Spleen (tissue), 11 donors: ENCODE measurements at regions not wholly inside any gene's neighbourhood (a gene's known extent, or its start where the extent isn't known, plus 50 kb on each side); places are given as distances from the start of the nearest gene placed in this dataset.

Experiments used
- DNase-seq: peaks from one replicate; pipeline ENCODE4 v3.0.0-alpha.2; 2020
- H3K27ac ChIP-seq, 8 donors: fragments of 200-600 bp; sonication (generic) in 7 of 8; 1 replicate in 4 of 8; 2 replicates in 4 of 8; pipeline versions ENCODE4 v1.5.0 to v1.8.0; 2016 to 2021; ENCODE audit warnings: inconsistent platforms in 4 of 8, mild to moderate bottlenecking in 4 of 8, moderate library complexity in 1 of 8
- H3K27me3 ChIP-seq, 7 donors: fragments of 200-600 bp; sonication (generic) in 6 of 7; replicated peaks in 1 of 7; 1 replicate in 4 of 7; 2 replicates in 3 of 7; pipeline versions ENCODE4 v1.5.0 to v1.8.0; 2016 to 2021; ENCODE audit warnings: inconsistent platforms in 3 of 7, mild to moderate bottlenecking in 1 of 7
- H3K36me3 ChIP-seq, 6 donors: fragments of 200-600 bp; sonication (generic) in 5 of 6; 1 replicate in 4 of 6; 2 replicates in 2 of 6; pipeline versions ENCODE4 v1.5.0 to v1.8.0; 2016 to 2021; ENCODE audit warnings: inconsistent platforms in 2 of 6
- H3K4me1 ChIP-seq, 6 donors: fragments of 200-600 bp; sonication (generic) in 5 of 6; 1 replicate in 3 of 6; 2 replicates in 3 of 6; pipeline versions ENCODE4 v1.5.0 to v1.8.0; 2016 to 2021; ENCODE audit warnings: inconsistent platforms in 3 of 6
- H3K4me3 ChIP-seq, 8 donors: fragments of 200-600 bp; sonication (generic) in 7 of 8; 1 replicate in 4 of 8; 2 replicates in 4 of 8; pipeline versions ENCODE4 v1.5.0 to v1.8.0; 2016 to 2021; ENCODE audit warnings: inconsistent platforms in 4 of 8, mild to moderate bottlenecking in 4 of 8, moderate library complexity in 2 of 8
- H3K9me3 ChIP-seq, 8 donors: fragments of 200-600 bp; sonication (generic) in 7 of 8; 1 replicate in 4 of 8; 2 replicates in 4 of 8; pipeline versions ENCODE4 v1.5.0 to v1.8.0; 2016 to 2021; ENCODE audit warnings: inconsistent platforms in 4 of 8
- CTCF ChIP-seq, 11 experiments: fragments of 200-600 bp in 7 of 11; fragments of 450-650 bp in 4 of 11; sonication (generic) in 4 of 11; IDR thresholded peaks in 8 of 11; conservative IDR thresholded peaks in 3 of 11; 1 replicate in 7 of 11; 2 replicates in 4 of 11; pipeline versions ENCODE4 v1.4.0 to v1.8.0; 2016 to 2021; ENCODE audit warnings: antibody characterized with exemption in 11 of 11, inconsistent platforms in 4 of 11, mild to moderate bottlenecking in 1 of 11
- POLR2A ChIP-seq, 3 donors: fragments of 450-650 bp; IDR thresholded peaks; one replicate each; pipeline ENCODE4 v1.5.1; 2017; ENCODE audit warnings: antibody characterized with exemption in 3 of 3, mild to moderate bottlenecking in 1 of 3
- POLR2AphosphoS5 ChIP-seq, 3 donors: sonication (generic); formaldehyde crosslinking; IDR thresholded peaks; one replicate each; pipeline ENCODE4 v1.5.1; 2017; ENCODE audit warnings: antibody characterized with exemption in 3 of 3
- WGBS, 5 donors: extraction: QIAGEN DNeasy Blood & Tissue Kit in 3 of 5; methylation state at CpG; one replicate each; pipeline versions ENCODE4 v1.1.5 to v1.1.7; 2013 to 2018; 5-methylcytosine and 5-hydroxymethylcytosine counted together
- intact Hi-C: fragments of 100-400 bp; cut with DNase I; formaldehyde crosslinking; loops from one replicate; pipeline ENCODE4 v1.15.0; 2023; ENCODE audit warnings: low total_unique reads
- donor health status: healthy with polysubstance abuse.
- donor health status: DM: no; HTN: no; CAD: no; lungs with moderate emphysema.
- donor health status: DM: no; HTN: no; CAD: no.
- donor health status: Bipolar disorder and iron deficiency.
- donor health status: healthy.
- donor health status: DM: no; HTN: no; CAD: no.
- donor health status: DM: yes; HTN: yes; CAD: no.

GRCh38 chrX:45727761-45728160 is 527.1 kb upstream of the DIPK2B start:
- DNase-seq, result no peak
- Histone ChIP-seq H3K36me3 (no peaks in the 10 kb centered on the region), H3K9me3 (no peaks in the 10 kb centered on the region), H3K27me3 (peaks cover 0 to 4% (median 0%) of the 10 kb centered on the region in 7 donors), H3K4me3 (no peak overlapping the region), H3K4me1 (no peaks in the 10 kb centered on the region), H3K27ac (no peak overlapping the region)
- 72 to 84% (median 76%) methylated on average over 1 of the region's 1 CpG for WGBS, 5 donors
- no peak for TF ChIP-seq POLR2AphosphoS5 (IDR thresholded peaks at IDR 0.05)
- no peak for TF ChIP-seq CTCF (IDR thresholded peaks at IDR 0.05 in 8 of 11, conservative IDR thresholded peaks at IDR 0.05 in 3 of 11)
- no peak for TF ChIP-seq POLR2A (IDR thresholded peaks at IDR 0.05)
- intact Hi-C loops, result no loop called here

GRCh38 chrX:45722471-45722870 is 521.8 kb upstream of the DIPK2B start:
- 72 to 93% (median 88%) methylated on average over 3 of the region's 3 CpGs for whole genome bisulfite sequencing, 5 donors
- DNase-seq, result no peak

GRCh38 chrX:45719751-45720501 is 519.2 kb upstream of the DIPK2B start:
- intact Hi-C loops, result no loop called here

More at GRCh38 chrX:45722471-45722870, 521.8 kb upstream of the DIPK2B start:
- H3K36me3 ChIP-seq, result no peaks in the 10 kb centered on the region
- H3K4me1 ChIP-seq, result no peaks in the 10 kb centered on the region
- no peak overlapping the region for H3K4me3 ChIP-seq
- TF ChIP-seq CTCF (IDR thresholded peaks at IDR 0.05 in 8 of 11, conservative IDR thresholded peaks at IDR 0.05 in 3 of 11), result no peak
- TF ChIP-seq POLR2AphosphoS5 (IDR thresholded peaks at IDR 0.05), result no peak
- TF ChIP-seq POLR2A (IDR thresholded peaks at IDR 0.05), result no peak
- no peaks in the 10 kb centered on the region for H3K9me3 ChIP-seq
- intact Hi-C loops, result no loop called here
- no peak overlapping the region for H3K27ac ChIP-seq
- H3K27me3 ChIP-seq, result peaks cover 0 to 4% (median 0%) of the 10 kb centered on the region in 7 donors

More at GRCh38 chrX:45719751-45720501, 519.2 kb upstream of the DIPK2B start:
- TF ChIP-seq POLR2A (IDR thresholded peaks at IDR 0.05) (no peak), CTCF (IDR thresholded peaks at IDR 0.05 in 8 of 11, conservative IDR thresholded peaks at IDR 0.05 in 3 of 11) (no peak), POLR2AphosphoS5 (IDR thresholded peaks at IDR 0.05) (no peak)
- no peaks in the 10 kb centered on the region for H3K9me3 ChIP-seq
- no peaks in the 10 kb centered on the region for H3K36me3 ChIP-seq
- WGBS, 5 donors, result 84 to 100% (median 92%) methylated on average over 4 of the region's 4 CpGs
- H3K27ac ChIP-seq, result no peak overlapping the region
- H3K4me1 ChIP-seq, result peaks cover 0 to 9% (median 6%) of the 10 kb centered on the region in 6 donors
- no peak overlapping the region for H3K4me3 ChIP-seq
- no peak for DNase-seq
- H3K27me3 ChIP-seq, result no peaks in the 10 kb centered on the region
